SK-N-SH (cell line): ENCODE measurements at regions not wholly inside any gene's neighbourhood (a gene's known extent, or its start where the extent isn't known, plus 50 kb on each side); places are given as distances from the start of the nearest gene placed in this dataset.

Experiments used
- CTCF ChIA-PET: fragments of 300-600, 350-600 bp; formaldehyde crosslinking; extraction: SDS; loops from one replicate; lab custom pipeline; 2021; lab: Yijun Ruan, JAX
- POLR2A ChIA-PET: fragments of 350-600 bp; sonication (Branson Sonifier 250); formaldehyde crosslinking; extraction: SDS; loops from one replicate; lab custom pipeline; 2020; ENCODE audit warnings: antibody characterized with exemption, inconsistent platforms; lab: Yijun Ruan, JAX
- DNase-seq: peaks from one replicate; pipeline ENCODE4 v3.0.0; 2012
- H2AFZ ChIP-seq: fragments of 200-600 bp; sonication (generic); 2 replicates; pipeline ENCODE4 v1.8.1; 2016; ENCODE audit warnings: antibody characterized with exemption, mild to moderate bottlenecking, low read depth
- H3F3A ChIP-seq: fragments of 200-600 bp; sonication (generic); replicated peaks from 2 replicates; pipeline ENCODE3; 2016; ENCODE audit warnings: antibody characterized with exemption, mild to moderate bottlenecking; ENCODE audit not compliant: insufficient read depth
- H3K27ac ChIP-seq, 2 experiments: fragments of 200-500 bp in 1 of 2; fragments of 200-600 bp in 1 of 2; sonication (Bioruptor generic) in 1 of 2; sonication (generic), shearing (Covaris generic) in 1 of 2; 2 replicates each; pipeline versions ENCODE4 v1.5.1 to v1.6.1; 2014 to 2016; ENCODE audit warnings: low read depth in 2 of 2, inconsistent platforms in 1 of 2, low read length in 1 of 2, mild to moderate bottlenecking in 1 of 2, mixed read lengths in 1 of 2
- H3K27me3 ChIP-seq: fragments of 200-600 bp; sonication (generic), shearing (Covaris generic); 2 replicates; pipeline ENCODE4 v1.6.1; 2016; ENCODE audit warnings: mixed run types; ENCODE audit not compliant: insufficient read depth
- H3K36me3 ChIP-seq, 2 experiments: fragments of 200-500 bp in 1 of 2; fragments of 200-600 bp in 1 of 2; sonication (Bioruptor generic) in 1 of 2; sonication (generic) in 1 of 2; replicated peaks in 1 of 2; 2 replicates each; pipeline versions ENCODE3 to v1.5.1; 2014 to 2016; ENCODE audit warnings: low read length in 1 of 2, mild to moderate bottlenecking in 1 of 2; ENCODE audit not compliant: insufficient read depth in 2 of 2, control insufficient read depth in 1 of 2
- H3K4me1 ChIP-seq, 2 experiments: fragments of 200-500 bp in 1 of 2; fragments of 200-600 bp in 1 of 2; sonication (Bioruptor generic) in 1 of 2; sonication (generic), shearing (Covaris generic) in 1 of 2; 2 replicates each; pipeline versions ENCODE4 v1.5.1 to v1.6.1; 2014 to 2016; ENCODE audit warnings: low read depth in 1 of 2, low read length in 1 of 2, mixed run types in 1 of 2; ENCODE audit not compliant: insufficient read depth in 2 of 2, control insufficient read depth in 1 of 2
- H3K4me2 ChIP-seq: fragments of 200-600 bp; sonication (generic), shearing (Covaris generic); 2 replicates; pipeline ENCODE4 v1.6.1; 2017; ENCODE audit warnings: mixed run types
- H3K4me3 ChIP-seq, 2 experiments: fragments of 200-500 bp in 1 of 2; fragments of 200-600 bp in 1 of 2; sonication (Bioruptor generic) in 1 of 2; sonication (generic), shearing (Covaris generic) in 1 of 2; 2 replicates each; pipeline versions ENCODE4 v1.5.1 to v1.8.1; 2014 to 2016; ENCODE audit warnings: low read depth in 2 of 2, inconsistent platforms in 1 of 2, low read length in 1 of 2, mild to moderate bottlenecking in 1 of 2, mixed read lengths in 1 of 2, moderate library complexity in 1 of 2
- H3K79me2 ChIP-seq: fragments of 200-600 bp; sonication (generic); 2 replicates; pipeline ENCODE4 v1.8.1; 2017; ENCODE audit warnings: mild to moderate bottlenecking; ENCODE audit not compliant: insufficient read depth
- H3K9ac ChIP-seq: fragments of 200-600 bp; sonication (generic); 2 replicates; pipeline ENCODE4 v1.6.1; 2017; ENCODE audit warnings: mixed run types
- H3K9me2 ChIP-seq: fragments of 200-600 bp; sonication (generic); 2 replicates; pipeline ENCODE4 v1.6.1; 2017; ENCODE audit warnings: mixed run types
- H3K9me3 ChIP-seq: fragments of 200-600 bp; sonication (generic); 2 replicates; pipeline ENCODE4 v1.6.1; 2017; ENCODE audit warnings: mixed run types, mild to moderate bottlenecking, moderate library complexity
- H4K20me1 ChIP-seq: fragments of 200-600 bp; sonication (generic); 2 replicates; pipeline ENCODE4 v1.6.1; 2017; ENCODE audit warnings: mild to moderate bottlenecking, mixed run types; ENCODE audit not compliant: insufficient read depth
- EP300 ChIP-seq, 2 experiments: IDR thresholded peaks; 2 replicates each; pipeline versions ENCODE4 v1.4.0 to v1.6.1; 2012; ENCODE audit warnings: borderline replicate concordance in 1 of 2, low read depth in 1 of 2, low read length in 1 of 2
- EZH2phosphoT487 ChIP-seq: fragments of 200-600 bp; sonication (generic); IDR thresholded peaks from 2 replicates; pipeline ENCODE4 v1.6.1; 2017; ENCODE audit warnings: low read depth, mixed run types, mild to moderate bottlenecking, antibody characterized with exemption, moderate library complexity, borderline replicate concordance
- FOXJ3 ChIP-seq: sonication (generic); formaldehyde crosslinking; IDR thresholded peaks from 2 replicates; pipeline ENCODE4 v1.5.1; 2020; ENCODE audit warnings: mild to moderate bottlenecking, missing genetic modification reagents
- MEF2A ChIP-seq: IDR thresholded peaks from 2 replicates; pipeline ENCODE4 v1.4.0; 2012; ENCODE audit warnings: low read depth, borderline replicate concordance
- NRF1 ChIP-seq: IDR thresholded peaks from 2 replicates; pipeline ENCODE4 v1.6.1; 2012; ENCODE audit warnings: low read depth, mild to moderate bottlenecking, low read length
- RCOR1 ChIP-seq: fragments of 150-350 bp; IDR thresholded peaks from 2 replicates; pipeline ENCODE4 v1.6.1; 2017; ENCODE audit warnings: antibody characterized with exemption, low read length
- RFX5 ChIP-seq: IDR thresholded peaks from 2 replicates; pipeline ENCODE4 v1.6.1; 2012; ENCODE audit warnings: mild to moderate bottlenecking, improper control_type of control experiment, low read length
- RXRA ChIP-seq: IDR thresholded peaks from 2 replicates; pipeline ENCODE4 v1.4.0; 2012; ENCODE audit warnings: low read depth, mild to moderate bottlenecking, borderline replicate concordance
- TAF1 ChIP-seq: IDR thresholded peaks from 2 replicates; pipeline ENCODE4 v1.6.1; 2012; ENCODE audit warnings: low read depth, mild to moderate bottlenecking, low read length, moderate library complexity, borderline replicate concordance
- TEAD4 ChIP-seq: IDR thresholded peaks from 2 replicates; pipeline ENCODE4 v1.4.0; 2012; ENCODE audit warnings: mild to moderate bottlenecking, borderline replicate concordance; ENCODE audit not compliant: insufficient read depth
- WGBS: methylation state at CpG from one replicate; pipeline ENCODE4 v1.1.6; 2017; ENCODE audit warnings: low lambda C conversion rate; 5-methylcytosine and 5-hydroxymethylcytosine counted together
- TF ChIP-seq, protein P1 (sequence below): fragments of 200-600 bp; sonication (generic); IDR thresholded peaks from 2 replicates; pipeline ENCODE4 v1.6.1; 2017; ENCODE audit warnings: antibody characterized with exemption, mild to moderate bottlenecking, moderate library complexity
- TF ChIP-seq, protein P2 (sequence below): IDR thresholded peaks from 2 replicates; pipeline ENCODE4 v1.4.0; 2012; ENCODE audit warnings: low read depth, borderline replicate concordance

GRCh38 chr16:64184156-64184555, 937.7 kb downstream of the CDH11 start:
- CTCF ChIA-PET, result no interaction called here
- POLR2A ChIA-PET, result no interaction called here
- Histone ChIP-seq H3K4me2 (no peak overlapping the region), H3K9me2 (no peaks in the 10 kb centered on the region), H3K4me3 (no peak overlapping the region), H3K27ac (no peak overlapping the region), H3F3A (no peaks in the 10 kb centered on the region), H4K20me1 (no peaks in the 10 kb centered on the region), H2AFZ (no peak overlapping the region; the same call in 1 of the 2 replicates), H3K9me3 (no peaks in the 10 kb centered on the region), H3K27me3 (no peaks in the 10 kb centered on the region), H3K4me1 (no peaks in the 10 kb centered on the region), H3K79me2 (no peaks in the 10 kb centered on the region), H3K9ac (no peak overlapping the region), H3K36me3 (no peaks in the 10 kb centered on the region)
- TF ChIP-seq MEF2A (no peak), RXRA (no peak), RCOR1 (no peak), FOXJ3 (CRISPR knock-in tag) (no peak), EP300 (IDR thresholded peaks at IDR 0.05; ENCODE audit: borderline replicate concordance in 1 of 2, low read depth in 1 of 2, low read length in 1 of 2) (no peak), TAF1 (no peak), RFX5 (no peak), EZH2phosphoT487 (no peak)
- DNase-seq, result no peak

GRCh38 chr16:64182985-64183384, 938.9 kb downstream of the CDH11 start:
- whole genome bisulfite sequencing, result 83% methylated on average over 3 of the region's 3 CpGs
- Histone ChIP-seq H3K9ac (no peak overlapping the region), H3K27me3 (no peaks in the 10 kb centered on the region), H3K4me2 (no peak overlapping the region), H3K9me2 (no peaks in the 10 kb centered on the region), H3K27ac (no peak overlapping the region), H3K36me3 (no peaks in the 10 kb centered on the region), H3F3A (no peaks in the 10 kb centered on the region), H4K20me1 (no peaks in the 10 kb centered on the region), H2AFZ (no peak overlapping the region), H3K4me3 (no peak overlapping the region), H3K79me2 (no peaks in the 10 kb centered on the region), H3K4me1 (no peaks in the 10 kb centered on the region), H3K9me3 (no peaks in the 10 kb centered on the region; the same call in 1 of the 2 replicates)
- ChIA-PET CTCF (no interaction called here), POLR2A (no interaction called here)
- no peak for DNase-seq
- TF ChIP-seq NRF1 (no peak), TEAD4 (no peak)
- TF ChIP-seq, protein P1, sequence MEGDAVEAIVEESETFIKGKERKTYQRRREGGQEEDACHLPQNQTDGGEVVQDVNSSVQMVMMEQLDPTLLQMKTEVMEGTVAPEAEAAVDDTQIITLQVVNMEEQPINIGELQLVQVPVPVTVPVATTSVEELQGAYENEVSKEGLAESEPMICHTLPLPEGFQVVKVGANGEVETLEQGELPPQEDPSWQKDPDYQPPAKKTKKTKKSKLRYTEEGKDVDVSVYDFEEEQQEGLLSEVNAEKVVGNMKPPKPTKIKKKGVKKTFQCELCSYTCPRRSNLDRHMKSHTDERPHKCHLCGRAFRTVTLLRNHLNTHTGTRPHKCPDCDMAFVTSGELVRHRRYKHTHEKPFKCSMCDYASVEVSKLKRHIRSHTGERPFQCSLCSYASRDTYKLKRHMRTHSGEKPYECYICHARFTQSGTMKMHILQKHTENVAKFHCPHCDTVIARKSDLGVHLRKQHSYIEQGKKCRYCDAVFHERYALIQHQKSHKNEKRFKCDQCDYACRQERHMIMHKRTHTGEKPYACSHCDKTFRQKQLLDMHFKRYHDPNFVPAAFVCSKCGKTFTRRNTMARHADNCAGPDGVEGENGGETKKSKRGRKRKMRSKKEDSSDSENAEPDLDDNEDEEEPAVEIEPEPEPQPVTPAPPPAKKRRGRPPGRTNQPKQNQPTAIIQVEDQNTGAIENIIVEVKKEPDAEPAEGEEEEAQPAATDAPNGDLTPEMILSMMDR, result no peak
- TF ChIP-seq, protein P2, sequence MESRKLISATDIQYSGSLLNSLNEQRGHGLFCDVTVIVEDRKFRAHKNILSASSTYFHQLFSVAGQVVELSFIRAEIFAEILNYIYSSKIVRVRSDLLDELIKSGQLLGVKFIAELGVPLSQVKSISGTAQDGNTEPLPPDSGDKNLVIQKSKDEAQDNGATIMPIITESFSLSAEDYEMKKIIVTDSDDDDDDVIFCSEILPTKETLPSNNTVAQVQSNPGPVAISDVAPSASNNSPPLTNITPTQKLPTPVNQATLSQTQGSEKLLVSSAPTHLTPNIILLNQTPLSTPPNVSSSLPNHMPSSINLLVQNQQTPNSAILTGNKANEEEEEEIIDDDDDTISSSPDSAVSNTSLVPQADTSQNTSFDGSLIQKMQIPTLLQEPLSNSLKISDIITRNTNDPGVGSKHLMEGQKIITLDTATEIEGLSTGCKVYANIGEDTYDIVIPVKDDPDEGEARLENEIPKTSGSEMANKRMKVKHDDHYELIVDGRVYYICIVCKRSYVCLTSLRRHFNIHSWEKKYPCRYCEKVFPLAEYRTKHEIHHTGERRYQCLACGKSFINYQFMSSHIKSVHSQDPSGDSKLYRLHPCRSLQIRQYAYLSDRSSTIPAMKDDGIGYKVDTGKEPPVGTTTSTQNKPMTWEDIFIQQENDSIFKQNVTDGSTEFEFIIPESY, result no peak
